Inflammatory macrophage (primary cell): ENCODE measurements at regions not wholly inside any gene's neighbourhood (a gene's known extent, or its start where the extent isn't known, plus 50 kb on each side); places are given as distances from the start of the nearest gene placed in this dataset.

Source experiments
- DNase-seq, 2 donors: peaks; one replicate each; pipeline ENCODE4 v3.0.0-alpha.2; 2020 to 2022

- no peak for DNase-seq
These were observed 204.9 kb downstream of the ATG4C start for GRCh38 chr1:62988867-62989266.

DNA sequence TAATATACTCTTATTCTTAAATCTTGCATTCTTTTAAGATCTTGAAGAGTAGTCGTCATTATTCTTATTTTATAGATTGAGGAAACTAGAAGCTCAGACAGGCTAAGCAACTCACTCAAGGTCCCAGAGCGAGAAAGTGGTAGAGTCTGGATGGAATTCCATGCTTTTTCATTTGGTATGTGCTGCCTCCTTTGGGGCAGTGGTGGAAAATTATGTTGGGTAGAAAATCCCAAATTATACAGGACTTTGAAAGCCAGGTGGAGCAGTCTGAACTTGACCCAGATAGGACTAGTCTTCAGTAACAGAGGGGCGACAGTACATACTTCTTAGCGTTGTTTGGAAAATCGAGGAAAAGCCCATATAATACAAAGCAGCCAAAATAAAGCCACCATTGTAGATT, 205.6 kb downstream of the ATG4C start:
- no peak for DNase-seq

DNA sequence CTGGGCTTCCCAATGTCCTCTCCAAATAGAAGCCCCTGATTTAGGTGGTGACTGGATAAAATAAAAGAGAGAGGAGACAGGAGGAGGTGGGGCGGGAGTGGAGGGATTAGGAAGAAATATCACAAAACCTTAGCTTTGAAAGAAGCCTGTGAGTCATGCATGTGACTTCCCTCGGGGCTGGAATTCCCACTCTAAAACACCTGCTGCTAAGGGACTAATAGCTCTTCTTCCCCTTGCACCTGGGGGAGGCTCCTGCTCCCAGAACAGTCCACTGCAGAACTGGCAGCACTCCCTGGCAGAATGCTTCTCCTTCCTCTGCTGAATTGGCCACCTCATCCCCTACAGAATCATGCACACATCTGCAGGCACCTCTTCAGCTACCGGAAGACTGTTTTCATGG, 207.2 kb downstream of the ATG4C start:
- no peak for DNase-seq

DNA sequence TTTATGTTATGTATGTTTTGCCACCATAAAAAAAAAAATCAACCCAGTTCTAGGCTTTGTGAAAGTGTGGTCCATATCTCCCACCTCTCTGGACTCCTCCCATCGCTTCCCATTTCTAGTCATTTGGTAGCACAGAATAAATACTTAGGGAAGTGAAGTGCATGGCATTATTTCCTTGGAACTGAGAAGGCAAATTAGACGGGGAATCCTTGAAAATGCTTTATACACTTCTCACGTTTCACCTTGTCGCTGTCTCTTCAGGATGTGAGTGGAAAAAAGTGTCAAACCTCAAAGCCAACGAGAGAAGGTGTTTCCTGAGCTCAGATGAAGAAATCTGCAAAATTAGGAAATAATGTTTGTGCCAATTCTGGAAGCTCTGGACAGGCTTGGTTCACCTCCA, 209.9 kb downstream of the ATG4C start:
- DNase-seq: no peak

DNA sequence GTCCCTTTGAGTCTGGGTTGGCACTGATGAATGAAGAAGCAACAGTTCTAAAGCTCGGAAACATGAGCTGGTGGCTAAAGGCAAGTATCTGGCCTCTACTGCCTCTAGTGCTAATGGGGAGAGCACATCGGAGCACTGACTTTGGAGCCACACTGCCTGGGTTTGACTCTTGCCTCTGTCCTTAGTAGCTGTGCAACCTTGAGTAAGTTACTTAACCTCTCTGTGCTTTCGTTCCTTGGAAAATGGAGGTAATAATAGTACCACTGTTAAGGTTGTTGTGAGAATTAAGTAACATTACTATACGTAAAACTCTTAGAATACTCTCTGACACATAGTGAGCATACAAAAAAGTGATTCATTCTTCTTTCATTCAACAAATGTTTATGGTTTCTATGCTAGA, 211.2 kb downstream of the ATG4C start:
- no peak for DNase-seq

- no peak for DNase-seq
These were observed 214.0 kb downstream of the ATG4C start for GRCh38 chr1:62997884-62998283.

- no peak for DNase-seq
These were observed 215.1 kb downstream of the ATG4C start for GRCh38 chr1:62998845-62999649.

GRCh38 chr1:63000508-63000907, 216.6 kb downstream of the ATG4C start:
- DNase-seq: no peak

- no peak for DNase-seq
These were observed 220.9 kb downstream of the ATG4C start for GRCh38 chr1:63004868-63005267.

DNA sequence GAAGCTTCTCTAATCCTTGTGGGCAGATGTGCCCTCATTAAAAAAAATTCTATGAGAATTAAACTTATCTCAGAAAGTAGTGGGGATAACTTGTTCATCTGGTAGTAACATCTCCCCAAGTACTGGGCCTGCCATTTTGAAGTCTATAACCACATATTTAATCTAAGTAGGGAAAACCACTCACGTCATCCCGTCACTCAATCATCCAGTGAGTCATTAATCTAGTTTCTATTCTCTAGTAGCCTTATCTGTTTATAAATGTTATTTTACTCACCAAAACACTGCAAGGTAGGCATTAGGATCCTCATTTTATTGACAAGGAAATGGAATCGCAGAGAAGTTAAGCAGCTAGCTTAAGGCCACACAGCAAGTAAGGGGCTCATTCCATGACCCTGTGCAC, 221.9 kb downstream of the ATG4C start:
- no peak for DNase-seq

DNA sequence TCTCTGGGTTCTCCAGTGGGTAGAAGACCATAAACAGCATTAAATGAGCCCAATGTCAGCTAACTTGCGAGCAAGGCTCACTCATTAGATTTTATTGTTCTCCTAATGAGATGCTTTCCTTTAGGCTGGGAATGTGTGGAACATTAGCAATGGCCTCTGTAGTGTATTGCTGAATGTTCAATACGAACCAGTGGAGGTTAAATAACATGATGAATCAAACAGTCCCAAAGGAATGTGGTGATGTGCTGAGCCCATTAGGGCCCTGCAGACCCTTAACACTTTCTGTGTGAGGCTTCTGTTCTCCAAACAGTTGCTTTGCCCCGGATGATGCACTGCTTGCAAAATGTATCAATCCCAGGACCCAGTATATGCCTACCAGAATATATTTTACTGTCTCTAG, 225.5 kb downstream of the ATG4C start:
- DNase-seq: no peak

DNA sequence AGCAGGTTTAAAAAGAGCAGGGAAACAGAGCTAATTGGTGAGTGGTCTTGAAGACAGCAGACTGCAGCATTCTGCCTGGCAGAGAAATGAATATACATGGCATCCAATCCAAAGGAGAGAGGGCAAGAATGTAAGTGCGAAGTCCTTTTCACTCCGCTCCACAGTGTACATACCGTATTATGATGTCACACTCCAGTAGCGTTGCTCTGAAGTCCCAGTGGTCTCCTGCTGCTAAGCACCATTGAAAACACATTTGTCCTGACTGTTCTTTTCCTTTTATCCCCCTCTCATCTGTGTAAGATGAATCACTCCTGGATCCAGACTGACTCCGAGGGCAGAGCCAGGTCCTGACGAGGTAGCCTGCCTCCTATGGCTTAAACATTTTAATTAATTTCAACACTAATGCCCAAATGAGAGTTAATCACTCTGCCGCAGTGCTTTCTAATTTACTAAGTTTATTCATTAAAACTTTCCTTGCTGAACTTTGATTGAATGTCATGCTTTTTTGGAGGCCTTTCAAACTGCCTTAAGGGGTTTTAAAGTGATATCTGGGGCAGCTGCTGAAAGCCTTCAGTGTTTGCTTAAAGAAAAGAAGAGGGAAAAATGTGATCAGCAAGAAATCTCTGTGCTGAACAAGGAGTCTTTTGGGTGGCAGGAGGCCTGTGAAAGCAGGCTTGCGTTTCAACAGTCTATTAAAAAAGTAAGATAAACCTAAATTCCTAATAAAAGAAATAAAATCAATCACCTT, 227.2 kb downstream of the ATG4C start:
- DNase-seq: no peak

DNA sequence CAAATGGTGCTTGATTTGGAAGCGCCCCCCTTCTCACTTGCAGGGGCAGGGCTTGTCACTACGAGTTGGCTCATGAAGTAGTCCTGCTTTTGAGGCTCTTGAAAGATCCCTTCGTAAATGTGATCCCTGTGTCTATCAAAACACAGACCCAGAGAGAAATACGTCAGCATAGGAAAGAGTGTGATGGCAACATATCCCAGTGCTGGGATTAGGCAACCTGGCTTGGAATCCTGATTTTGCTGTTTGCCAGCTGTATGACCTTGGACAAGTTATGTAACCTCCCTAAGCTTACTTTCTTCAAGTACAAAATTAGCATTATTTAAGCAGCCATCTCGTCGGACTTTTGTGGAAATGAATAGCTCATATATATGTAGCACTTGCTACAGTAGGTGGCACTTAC, 228.4 kb downstream of the ATG4C start:
- DNase-seq: no peak

DNA sequence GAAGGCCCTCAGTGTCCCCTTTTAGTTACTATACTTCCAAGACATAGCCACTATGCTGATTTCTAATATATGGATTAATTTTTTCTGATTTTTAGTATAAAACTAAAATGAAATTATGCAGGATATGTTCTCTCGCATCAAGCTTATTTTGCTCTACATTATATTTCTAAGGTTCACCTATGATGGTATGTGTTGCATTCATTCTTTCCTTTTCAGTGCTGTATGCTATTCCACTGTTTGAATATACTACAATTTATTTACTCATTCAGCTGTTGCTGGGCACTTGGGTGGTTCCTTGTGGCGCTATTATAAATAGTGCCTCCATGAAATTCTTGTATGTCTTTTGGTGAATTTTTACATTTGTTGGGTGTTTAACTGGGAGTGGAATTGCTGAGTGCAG, 230.3 kb downstream of the ATG4C start:
- no peak for DNase-seq

GRCh38 chr1:63022319-63022718, 238.4 kb downstream of the ATG4C start:
- DNase-seq: no peak

DNA sequence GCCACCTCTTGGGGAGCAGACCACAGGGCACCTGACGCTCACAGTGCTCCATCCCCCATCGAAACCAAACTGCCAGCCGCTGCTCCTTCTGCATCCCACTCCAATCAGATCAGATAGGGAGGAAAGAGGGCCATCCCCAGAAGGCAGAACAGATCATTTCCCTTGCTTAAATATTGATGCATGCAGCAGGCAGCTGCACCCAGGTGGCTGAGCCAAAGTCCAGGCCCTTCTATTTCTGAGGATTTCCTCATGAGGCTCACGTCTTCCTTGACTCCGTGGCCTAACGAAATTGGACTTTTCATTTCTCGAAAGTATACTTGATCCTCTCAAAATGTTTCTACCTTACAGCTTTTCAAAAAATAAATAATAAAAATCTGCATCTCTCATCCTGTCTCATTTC, 239.2 kb downstream of the ATG4C start:
- DNase-seq: no peak

- DNase-seq: no peak
These were observed 239.7 kb downstream of the ATG4C start for GRCh38 chr1:63023637-63024036.

DNA sequence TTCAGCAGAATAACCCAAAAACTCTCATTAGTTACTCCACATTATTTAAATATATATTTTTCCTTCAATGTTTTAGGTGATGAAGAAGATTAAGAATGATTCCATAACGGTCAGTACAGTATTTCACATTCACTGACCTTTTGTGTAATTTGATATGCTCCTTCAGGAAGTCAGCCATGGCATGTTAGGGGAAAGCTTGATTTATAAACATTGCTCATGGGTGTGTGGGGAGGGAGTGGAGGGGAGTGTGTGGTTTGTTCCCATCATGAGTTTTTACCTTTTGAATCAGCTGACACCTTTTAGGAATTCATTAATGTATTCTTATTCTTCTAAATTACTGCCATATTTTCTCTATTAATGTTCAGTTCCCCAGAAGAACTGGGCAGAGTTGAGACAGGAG, 240.2 kb downstream of the ATG4C start:
- DNase-seq: no peak

GRCh38 chr1:63027176-63027575, 243.2 kb downstream of the ATG4C start:
- no peak for DNase-seq

DNA sequence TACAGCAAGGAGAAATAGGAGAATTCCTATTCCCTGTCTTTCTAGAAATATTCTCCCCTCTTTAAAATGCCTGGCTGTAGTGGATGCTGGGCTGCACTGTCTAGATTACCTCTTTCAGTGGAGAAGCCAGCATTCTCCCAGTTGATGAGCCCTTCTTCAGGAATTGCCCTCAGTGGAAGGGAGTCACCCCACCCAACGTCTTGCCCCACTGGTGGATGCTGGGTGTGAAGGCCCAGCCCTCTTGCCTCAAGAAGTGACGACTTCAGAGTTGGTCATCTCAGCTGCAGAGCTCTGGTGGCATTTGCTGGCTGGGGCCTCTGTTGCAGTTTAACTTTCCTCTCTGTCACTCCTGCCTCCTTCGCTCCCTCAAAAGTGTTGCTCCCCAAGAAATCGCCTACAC, 248.2 kb downstream of the ATG4C start:
- no peak for DNase-seq

DNA sequence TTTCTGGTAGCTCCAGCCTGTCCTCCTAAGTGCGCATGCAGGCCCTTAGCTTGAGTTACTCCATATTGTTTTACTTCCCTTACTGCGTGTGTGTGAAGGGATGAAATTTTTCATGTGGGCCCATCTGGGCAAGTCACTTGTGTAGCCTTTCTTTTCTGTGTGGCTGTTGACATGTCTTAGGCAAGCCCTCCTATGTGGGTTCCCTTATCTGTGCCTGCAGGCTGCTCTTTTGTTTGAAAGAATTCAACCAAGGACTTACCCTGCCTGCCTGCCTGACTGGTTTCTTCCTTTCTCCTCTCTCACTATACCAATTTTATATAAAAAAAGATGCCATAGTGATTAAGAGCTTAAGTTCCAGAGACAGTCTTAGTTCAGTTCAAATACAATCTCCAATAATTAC, 249.3 kb downstream of the ATG4C start:
- DNase-seq: no peak

DNA sequence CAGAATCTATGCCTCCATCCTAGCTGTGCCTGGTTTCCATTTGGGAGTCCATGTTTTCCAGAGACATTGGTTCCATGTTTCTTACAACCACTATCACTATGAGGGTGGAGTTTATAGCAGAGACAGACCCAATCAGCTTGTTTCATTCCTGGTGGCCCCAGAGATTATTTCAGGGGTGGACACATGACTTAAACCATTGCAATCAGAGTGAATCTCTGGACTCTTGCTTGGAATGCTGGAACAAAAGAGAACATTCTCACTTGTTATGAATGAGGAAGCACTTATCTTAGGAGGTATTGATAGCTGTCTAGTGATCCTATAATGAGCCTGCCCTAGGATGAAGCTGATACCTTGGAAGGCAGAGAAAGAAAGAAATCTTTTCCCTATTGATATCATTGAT, 250.3 kb downstream of the ATG4C start:
- no peak for DNase-seq

- DNase-seq: no peak
These were observed 254.7 kb downstream of the ATG4C start for GRCh38 chr1:63038586-63038985.

DNA sequence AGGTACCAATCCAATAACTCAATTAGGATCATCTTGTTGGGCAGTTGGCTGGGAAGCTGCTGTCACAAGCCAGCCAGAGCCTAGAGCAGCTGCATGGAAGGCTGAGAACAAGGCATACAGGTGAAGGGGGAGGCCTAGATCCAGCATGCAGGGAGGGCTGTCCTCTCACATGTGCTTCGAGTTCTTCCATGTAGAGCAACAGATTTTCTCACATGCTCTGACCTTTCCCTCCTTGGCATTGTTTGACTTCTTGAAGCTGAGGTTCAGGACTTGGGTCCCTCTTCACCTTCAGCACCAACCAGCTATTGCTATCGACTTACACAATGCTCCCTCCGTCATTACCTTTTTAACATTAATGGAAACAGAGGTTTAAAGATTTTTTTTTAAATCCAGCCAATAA, 257.7 kb downstream of the ATG4C start:
- no peak for DNase-seq
